HG03565 (cell line): ENCODE measurements at regions not wholly inside any gene's neighbourhood (a gene's known extent, or its start where the extent isn't known, plus 50 kb on each side); places are given as distances from the start of the nearest gene placed in this dataset.

ENCODE experiments used
- ATAC-seq: cut with Tn5 transposase; IDR thresholded peaks from one replicate; pipeline ENCODE4 v1.9.1; 2021; ENCODE audit warnings: mild to moderate bottlenecking, moderate library complexity; ENCODE audit not compliant: unreplicated experiment

DNA sequence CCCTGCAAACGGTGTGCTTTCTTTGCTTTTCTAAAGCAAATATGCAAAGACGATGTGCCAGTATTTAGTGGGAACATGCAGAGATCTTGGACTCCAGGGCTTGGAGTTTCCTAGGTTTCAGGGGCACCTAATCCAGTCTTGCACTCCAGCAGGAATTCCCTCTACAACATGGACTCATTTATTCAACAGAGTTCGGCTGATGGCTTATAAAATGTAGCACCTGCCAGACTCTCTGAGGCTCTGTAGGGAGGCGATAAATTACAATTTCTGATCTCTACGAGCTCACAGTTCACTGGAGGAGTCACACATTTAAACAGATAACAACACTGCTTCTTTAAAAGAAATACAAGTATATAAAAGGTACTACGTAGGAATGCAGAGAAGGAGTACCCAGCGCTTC lies 143.7 kb downstream of the FGF9 start:
- ATAC-seq: no peak

DNA sequence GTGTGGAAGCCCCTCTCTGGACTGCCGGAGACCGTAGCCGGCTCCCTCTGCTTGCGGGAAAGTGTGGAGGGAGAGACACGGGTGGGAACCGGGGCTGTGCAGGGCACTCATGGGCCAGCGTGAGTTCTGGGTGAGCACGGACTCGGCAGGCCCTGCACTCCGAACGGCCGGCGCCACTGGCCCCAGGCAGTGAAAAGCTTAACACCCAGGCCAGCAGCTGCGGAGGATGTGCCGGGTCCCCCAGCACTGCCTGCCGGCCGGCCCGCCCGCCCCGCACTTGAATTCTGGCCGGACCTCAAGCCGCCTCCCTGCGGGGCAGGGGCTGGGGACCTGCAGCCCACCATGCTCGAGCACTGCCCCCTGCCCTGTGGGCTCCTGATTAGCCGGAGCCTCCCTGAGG lies 147.0 kb downstream of the FGF9 start:
- no peak for ATAC-seq

DNA sequence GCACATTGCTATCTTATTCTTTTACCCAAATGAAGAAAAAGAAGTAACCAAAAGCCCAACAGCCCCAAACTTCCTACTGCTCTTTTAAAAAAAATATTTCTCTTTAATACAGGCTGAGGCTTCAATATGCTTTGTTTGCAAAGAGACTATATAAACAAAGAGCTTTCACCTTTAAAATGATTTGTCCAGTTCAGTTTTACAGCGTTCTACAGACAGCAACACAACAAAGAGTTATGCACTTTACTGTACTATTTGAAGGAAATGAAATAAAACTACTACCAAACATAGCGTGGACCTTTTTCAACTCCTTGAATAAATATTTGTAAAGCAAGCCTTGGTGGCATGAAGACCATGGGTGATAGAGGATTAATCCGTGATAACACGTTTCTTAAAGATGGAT lies 151.2 kb downstream of the FGF9 start:
- no peak for ATAC-seq

- ATAC-seq: no peak
Observed at GRCh38 chr13:21823416-21823815, 152.5 kb downstream of the FGF9 start.

GRCh38 chr13:21823949-21824348 lies 153.1 kb downstream of the FGF9 start:
- no peak for ATAC-seq

- no peak for ATAC-seq
Observed at GRCh38 chr13:21825186-21825585, 154.3 kb downstream of the FGF9 start.

DNA sequence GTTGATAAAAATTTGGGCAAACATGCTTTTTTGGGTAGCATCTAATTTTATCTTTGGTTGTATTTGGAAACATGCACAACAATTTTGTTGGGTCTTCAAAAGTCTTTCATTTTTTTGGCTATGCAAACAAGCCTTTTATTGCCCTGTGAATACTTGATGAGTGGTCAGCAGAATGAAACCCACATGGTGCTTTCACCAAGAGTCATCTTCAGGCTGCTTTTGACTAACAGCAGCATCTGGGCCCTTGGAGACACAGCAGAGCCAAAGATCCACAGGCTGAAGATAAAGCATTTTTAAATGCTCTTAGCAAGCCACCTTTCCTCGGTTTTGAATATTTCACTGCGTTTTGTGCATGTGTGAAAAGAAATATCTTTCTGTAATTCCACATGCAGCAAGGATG lies 154.9 kb downstream of the FGF9 start:
- ATAC-seq: no peak

DNA sequence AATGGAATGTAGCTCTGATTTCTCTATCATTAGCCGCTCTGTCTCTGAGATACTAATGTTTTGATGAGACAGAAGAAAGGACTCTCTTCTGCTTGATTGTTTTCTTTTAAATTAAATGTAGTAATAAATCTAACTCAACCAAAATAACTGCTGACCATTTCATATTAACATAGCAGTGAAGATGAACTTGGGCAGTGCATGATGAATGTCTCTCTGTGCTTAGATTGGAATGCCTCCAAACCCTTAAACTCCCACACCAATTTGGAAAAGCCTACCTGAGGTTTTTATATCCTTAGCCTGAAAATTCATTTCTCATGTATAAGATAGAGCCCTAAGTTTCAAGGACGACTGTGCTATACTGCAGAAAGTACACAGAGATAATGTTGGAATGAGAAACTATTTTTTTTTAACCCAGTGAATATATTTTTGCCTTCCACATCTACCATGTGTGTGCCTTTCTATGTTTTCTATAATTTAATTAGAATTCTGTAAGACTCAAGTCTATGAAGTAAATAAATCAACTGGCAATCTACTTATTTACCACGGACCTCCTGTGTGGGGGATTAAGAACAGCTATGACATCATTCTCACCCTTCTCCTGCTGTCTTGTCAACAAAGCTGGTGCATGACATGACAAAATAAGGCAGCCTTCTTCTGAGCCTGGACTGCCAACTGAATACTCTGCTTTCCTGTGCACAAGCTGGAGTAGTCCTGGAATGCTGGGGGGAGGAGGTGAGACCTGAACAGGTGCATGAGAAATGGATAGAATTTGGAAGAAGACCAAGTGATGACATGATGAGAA lies 155.5 kb downstream of the FGF9 start:
- ATAC-seq: no peak

DNA sequence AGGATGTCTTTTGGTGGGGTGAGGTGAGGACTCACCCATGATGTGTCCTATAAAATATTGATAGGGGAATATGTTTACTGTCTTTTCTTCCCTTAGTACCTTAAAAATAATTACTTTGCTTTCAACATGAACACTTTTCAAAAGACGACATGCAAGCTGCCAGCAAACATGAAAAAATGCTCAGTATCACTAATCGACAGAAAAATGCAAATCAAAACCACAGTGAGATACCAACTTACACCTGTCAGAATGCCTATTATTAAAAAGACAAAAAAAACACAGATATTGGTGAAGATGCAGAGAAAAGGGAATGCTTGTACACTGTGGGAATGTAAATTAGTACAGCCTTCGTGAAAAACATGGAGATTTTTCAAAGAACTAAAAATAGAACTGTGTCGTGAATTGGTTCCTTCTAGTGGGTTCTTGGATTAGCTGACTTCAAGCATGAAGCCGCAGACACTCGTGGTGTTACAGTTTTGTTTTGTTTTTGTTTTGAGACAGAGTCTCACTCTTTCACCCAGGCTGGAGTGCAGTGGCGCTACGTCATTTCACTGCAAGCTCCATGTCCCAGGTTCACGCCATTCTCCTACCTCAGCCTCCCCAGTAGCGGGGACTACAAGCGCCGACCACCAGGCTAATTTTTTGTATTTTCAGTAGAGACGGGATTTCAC lies 160.9 kb downstream of the FGF9 start:
- no peak for ATAC-seq

- ATAC-seq: no peak
Observed at GRCh38 chr13:21833921-21834320, 163.0 kb downstream of the FGF9 start.

DNA sequence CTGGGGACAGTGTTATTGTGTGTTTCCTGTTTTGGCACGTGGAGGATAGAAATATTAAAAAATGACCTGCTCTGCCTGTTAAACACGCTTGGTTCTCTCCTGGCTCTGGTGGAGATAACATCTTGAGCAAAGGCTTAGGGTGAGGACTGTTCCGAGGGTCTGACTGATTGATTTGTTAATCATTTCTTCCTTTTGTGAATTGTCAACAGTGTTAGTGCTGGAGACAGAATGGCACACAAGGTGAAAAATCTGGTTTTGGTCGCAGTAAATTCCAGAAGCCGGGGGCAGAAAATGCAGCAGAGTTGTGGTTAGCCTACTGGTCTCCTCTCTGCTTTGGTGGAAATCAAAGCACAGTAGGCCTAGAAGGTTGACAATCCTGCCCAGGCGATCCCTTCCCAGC lies 163.6 kb downstream of the FGF9 start:
- no peak for ATAC-seq

- no peak for ATAC-seq
Observed at GRCh38 chr13:21837288-21837687, 166.4 kb downstream of the FGF9 start.

DNA sequence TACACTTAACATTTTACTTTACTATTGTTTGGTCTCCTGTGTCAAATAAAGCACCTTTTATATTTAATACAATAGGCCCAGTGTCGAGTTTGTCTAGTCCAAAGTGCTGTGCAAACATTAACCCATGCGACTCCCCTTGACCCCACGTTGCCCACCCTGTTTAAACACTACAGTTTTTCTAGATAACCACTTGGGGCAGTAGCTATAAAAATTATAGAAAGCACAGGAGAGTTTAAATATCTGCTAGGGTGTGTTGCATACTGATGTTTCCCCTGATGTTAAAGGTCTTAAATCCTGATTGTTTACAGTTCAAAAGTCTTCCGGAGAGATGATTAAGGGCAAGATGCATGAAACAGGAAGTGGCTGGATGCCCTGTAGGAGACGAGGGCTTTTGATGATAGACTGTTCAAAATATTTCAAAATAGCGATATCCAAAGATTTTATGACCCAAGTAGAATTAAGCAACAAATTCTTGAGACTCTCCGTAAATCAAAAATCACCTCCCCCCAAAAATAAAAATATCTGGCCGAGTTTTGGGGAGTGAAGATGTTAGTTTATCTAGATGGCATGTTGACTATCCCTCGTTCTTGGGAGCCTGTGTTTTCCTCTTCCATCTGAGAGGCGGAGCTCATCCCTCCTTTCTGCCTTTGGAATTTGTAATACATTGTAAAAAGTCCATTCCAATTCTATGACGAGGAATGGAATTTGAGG lies 167.1 kb downstream of the FGF9 start:
- no peak for ATAC-seq

GRCh38 chr13:21846605-21847004 lies 175.7 kb downstream of the FGF9 start:
- ATAC-seq: no peak

DNA sequence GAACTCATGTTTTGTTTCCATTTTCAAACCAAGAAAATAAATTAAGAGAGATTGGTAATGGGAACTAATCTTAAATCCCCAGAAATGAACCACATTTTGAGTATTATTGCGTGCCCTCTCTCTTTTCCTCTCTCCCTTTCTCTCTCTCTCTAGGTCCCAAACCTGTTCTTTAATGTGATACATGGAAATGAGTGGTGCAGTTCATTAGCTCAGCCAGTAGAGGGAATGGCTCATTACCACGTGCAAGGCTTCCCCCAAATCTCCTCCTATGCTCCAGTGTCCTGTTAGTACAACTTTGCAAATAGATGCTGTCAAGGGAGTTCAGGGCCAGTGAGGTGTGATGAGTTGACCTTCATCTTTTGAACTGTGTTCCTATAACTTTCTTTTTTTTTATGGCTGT lies 178.4 kb downstream of the FGF9 start:
- ATAC-seq: peak; percentile 93

DNA sequence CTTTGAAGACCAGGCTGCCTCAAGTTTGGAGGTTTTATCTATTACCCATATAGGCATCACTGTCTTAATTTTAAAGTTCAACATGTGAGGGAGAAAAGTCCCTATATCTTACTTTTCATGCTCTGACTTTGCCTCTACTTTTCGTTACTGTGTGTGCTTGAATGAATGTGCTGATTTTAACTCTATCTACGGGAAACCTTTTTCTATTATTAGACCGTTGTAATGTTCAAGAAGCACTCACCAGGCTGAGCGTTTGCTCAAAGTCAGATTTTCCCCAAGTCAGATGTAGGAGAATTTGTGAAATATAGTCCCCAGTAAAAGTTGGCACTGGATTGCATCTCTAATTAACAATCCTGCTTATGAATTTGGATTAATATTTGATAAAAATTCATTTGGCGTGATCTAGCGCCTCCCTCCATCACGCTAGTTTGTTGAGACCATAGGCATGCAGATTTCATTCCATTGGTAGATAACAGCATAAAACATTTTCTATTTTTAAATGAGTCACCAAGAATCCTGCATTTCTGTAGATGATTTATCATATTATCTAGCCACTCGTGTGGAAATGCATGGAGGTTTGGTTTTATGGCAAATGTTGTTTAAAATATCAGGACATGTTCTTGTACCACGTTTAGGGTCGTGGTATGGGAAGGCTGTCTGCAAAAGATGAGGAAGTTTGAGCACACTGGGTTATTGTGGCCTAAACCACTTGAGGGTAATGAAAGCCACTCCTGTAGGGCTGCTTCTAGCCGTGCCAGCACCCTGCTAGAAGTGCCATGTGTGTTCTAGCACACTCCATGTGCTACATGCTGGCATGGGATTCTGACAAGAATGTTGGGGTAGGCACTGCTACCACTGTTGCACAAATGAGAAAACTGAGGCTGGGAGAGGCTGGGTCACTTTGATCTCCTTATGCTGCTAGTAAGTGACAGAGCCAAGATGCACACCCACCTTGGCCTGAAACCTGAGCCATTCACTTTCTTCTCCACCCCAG lies 179.4 kb downstream of the FGF9 start:
- no peak for ATAC-seq

GRCh38 chr13:21852043-21852442 lies 181.2 kb downstream of the FGF9 start:
- no peak for ATAC-seq

DNA sequence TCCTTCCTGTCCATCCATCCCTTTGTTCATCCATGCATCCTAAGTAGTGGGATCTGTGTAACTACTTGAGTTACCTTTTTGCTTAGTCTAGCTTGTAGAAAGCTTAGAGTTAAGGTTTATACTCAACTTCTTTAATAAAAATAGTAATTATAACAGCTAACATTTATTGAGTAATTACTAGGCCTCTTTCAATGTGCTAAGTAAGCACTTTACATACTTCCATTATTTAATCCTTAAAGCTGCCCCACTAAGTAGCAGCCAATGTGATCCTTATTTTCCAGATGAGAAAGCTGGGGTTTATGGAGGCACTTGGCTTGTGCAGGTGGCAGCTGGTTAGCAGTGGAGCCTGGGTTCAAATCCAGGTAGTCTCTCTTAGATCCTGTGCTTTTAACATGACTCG lies 182.9 kb downstream of the FGF9 start:
- no peak for ATAC-seq

DNA sequence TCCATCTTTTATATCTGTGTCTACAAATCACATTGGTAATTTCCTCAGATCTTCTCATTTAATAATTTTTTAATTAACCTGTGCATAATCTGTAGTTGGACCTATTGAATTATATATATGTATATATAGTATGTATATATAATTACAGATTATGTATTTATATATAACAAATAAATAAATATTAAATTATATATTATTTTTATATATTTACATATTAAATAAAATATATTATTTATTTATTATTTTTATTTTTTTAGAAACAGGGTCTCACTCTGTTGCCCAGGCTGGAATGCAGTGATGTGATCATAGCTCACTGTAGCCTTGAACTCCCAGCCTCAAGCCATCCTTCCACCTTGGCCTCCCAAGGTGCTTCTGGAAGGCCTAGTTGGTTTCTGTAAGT lies 197.9 kb downstream of the FGF9 start:
- no peak for ATAC-seq

DNA sequence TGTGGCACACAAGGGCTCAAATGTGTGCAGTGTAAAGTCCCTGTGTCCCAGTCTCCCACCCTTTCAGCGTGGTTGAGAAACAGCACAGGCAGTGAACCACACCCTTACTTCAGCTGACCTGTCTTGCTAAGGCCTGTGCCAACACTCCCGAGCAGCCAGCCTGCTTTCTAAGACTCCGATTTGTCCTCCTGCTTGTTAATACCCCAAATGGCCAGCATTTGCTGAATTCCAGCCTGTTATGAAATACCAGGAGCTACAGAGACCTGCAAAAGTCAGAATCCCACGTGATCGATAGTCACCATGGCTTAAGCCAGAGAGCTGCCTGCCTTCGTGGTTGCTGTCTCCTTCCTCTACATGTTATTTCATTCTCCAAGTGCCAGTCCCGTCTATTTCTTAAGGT lies 200.5 kb downstream of the FGF9 start:
- no peak for ATAC-seq

- ATAC-seq: no peak
Observed at GRCh38 chr13:21871919-21872318, 201.0 kb downstream of the FGF9 start.
